OCI-LY3 (cell line): ENCODE measurements at regions not wholly inside any gene's neighbourhood (a gene's known extent, or its start where the extent isn't known, plus 50 kb on each side); places are given as distances from the start of the nearest gene placed in this dataset.
"Not testable (repeated sequence)": the region's sequence is repeated elsewhere in the genome, so short reads cannot be mapped to it uniquely, and the experiment has no call there.

ENCODE experiments used
- H2AFZ ChIP-seq: fragments of 200-600, 300-600 bp; shearing (Covaris generic); 2 replicates; pipeline ENCODE4 v1.6.0; 2014; ENCODE audit warnings: antibody characterized with exemption, low read depth, low read length
- H3K27ac ChIP-seq: fragments of 200-600, 300-600 bp; sonication (generic); 2 replicates; pipeline ENCODE4 v1.5.1; 2014; ENCODE audit warnings: mild to moderate bottlenecking, low read length, moderate library complexity, mixed read lengths
- H3K27me3 ChIP-seq: fragments of 200-600, 300-600 bp; sonication (generic); 2 replicates; pipeline ENCODE4 v1.6.1; 2014; ENCODE audit warnings: low read depth, low read length, mixed read lengths
- H3K36me3 ChIP-seq: fragments of 200-600, 300-600 bp; sonication (generic); replicated peaks from 2 replicates; pipeline ENCODE3; 2014; ENCODE audit warnings: low read depth, low read length, mixed read lengths
- H3K4me1 ChIP-seq: fragments of 300-600, 200-600 bp; sonication (generic); 2 replicates; pipeline ENCODE4 v1.6.1; 2014; ENCODE audit warnings: low read length, mixed read lengths
- H3K4me2 ChIP-seq: fragments of 200-600, 300-600 bp; sonication (generic); 2 replicates; pipeline ENCODE4 v1.6.1; 2014; ENCODE audit warnings: low read length, mixed read lengths
- H3K4me3 ChIP-seq: fragments of 300-600, 200-600 bp; sonication (generic); 2 replicates; pipeline ENCODE4 v1.5.1; 2014; ENCODE audit warnings: antibody characterized with exemption, mild to moderate bottlenecking, low read length, moderate library complexity
- H3K79me2 ChIP-seq: fragments of 300-600, 200-600 bp; shearing (Covaris generic); 2 replicates; pipeline ENCODE4 v1.6.1; 2014; ENCODE audit warnings: mild to moderate bottlenecking, low read length, mixed read lengths
- H3K9ac ChIP-seq: fragments of 300-600, 200-600 bp; shearing (Covaris generic); 2 replicates; pipeline ENCODE4 v1.6.0; 2014; ENCODE audit warnings: mild to moderate bottlenecking, low read length, moderate library complexity
- H3K9me3 ChIP-seq: fragments of 200-600, 300-600 bp; shearing (Covaris generic); 2 replicates; pipeline ENCODE4 v1.6.1; 2014; ENCODE audit warnings: low read length, mixed read lengths; ENCODE audit not compliant: insufficient read depth
- H4K20me1 ChIP-seq: fragments of 200-600, 300-600 bp; sonication (generic); 2 replicates; pipeline ENCODE4 v1.6.1; 2016; ENCODE audit warnings: low read length, mixed read lengths; ENCODE audit not compliant: insufficient read depth
- CTCF ChIP-seq: fragments of 200-600, 300-600 bp; sonication (generic); IDR thresholded peaks from 2 replicates; pipeline ENCODE4 v1.5.1; 2014; ENCODE audit warnings: antibody characterized with exemption, low read length, low read depth
- EZH2phosphoT487 ChIP-seq: fragments of 200-600 bp; shearing (Covaris generic); IDR thresholded peaks from 2 replicates; pipeline ENCODE4 v1.6.1; 2018; ENCODE audit warnings: antibody characterized with exemption, mixed run types, low read depth

DNA sequence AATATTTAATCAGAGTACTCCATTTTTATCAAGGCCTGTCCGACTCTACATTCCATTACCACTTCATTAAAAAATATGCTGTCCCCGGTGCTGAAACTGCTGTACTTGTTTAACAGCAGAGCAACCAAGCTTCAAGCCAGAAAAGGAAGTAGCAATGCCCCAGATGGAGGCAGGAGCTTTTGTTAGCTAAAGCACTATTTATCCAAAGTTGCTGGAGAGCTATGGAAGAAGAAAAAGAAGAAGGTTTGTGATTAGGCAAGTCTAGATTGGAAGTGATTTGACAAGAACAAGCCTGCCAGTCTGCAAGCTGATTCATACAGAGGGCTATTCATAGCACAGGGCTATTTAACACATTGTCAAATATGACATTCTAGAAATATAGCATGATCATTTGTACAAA lies 160.9 kb upstream of the SPTLC3 start:
- no peak for TF ChIP-seq EZH2phosphoT487
- H3K79me2 ChIP-seq: no peaks in the 10 kb centered on the region

DNA sequence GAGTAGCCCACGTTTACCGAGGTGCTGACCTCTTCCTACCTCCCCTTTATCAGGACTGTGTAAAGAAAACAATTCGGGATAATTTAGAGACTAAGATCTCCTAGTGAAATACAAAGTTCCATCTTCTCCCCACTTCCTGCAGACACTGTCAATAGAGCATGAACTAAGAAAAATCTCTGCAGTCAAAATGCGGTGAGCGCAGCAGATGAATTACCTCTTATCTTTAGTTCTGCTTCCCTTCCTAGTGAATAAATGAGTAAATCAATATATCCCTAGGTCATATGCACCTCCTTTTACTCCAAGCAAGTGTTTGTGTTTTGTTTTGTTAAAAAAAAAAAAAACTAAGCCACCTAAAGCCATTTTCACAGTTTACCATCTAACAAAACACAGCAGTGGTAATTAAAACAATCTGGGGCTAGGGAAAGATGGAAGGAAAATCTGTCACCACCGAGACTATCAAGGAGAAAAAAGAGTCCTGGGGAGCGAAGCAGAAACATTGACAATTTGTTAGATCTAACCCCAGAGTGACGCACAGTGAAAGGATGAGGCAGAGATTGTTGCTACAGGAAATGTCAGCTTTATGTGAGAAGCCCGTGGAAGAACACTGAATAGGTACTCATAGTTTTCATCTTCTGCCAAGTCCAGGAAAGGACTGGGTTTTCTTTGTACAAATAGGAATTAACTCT lies 159.4 kb upstream of the SPTLC3 start:
- no peak overlapping the region for H3K4me2 ChIP-seq
- H4K20me1 ChIP-seq: no peaks in the 10 kb centered on the region
- H3K9ac ChIP-seq: no peak overlapping the region
- no peak overlapping the region for H3K27ac ChIP-seq
- H3K27me3 ChIP-seq: peaks cover 10% of the 10 kb centered on the region; the same call in 1 of the 2 replicates
- TF ChIP-seq CTCF: no peak
- TF ChIP-seq EZH2phosphoT487: no peak
- H3K9me3 ChIP-seq: no peaks in the 10 kb centered on the region
- no peaks in the 10 kb centered on the region for H3K79me2 ChIP-seq
- H3K4me1 ChIP-seq: no peaks in the 10 kb centered on the region
- H2AFZ ChIP-seq: no peak overlapping the region
- H3K4me3 ChIP-seq: no peak overlapping the region
- no peaks in the 10 kb centered on the region for H3K36me3 ChIP-seq

More for the DNA sequence above, 160.9 kb upstream of the SPTLC3 start:
- Histone ChIP-seq H3K27ac (no peak overlapping the region), H3K4me1 (no peaks in the 10 kb centered on the region), H3K27me3 (peaks cover 10% of the 10 kb centered on the region; the same call in 1 of the 2 replicates), H3K9me3 (no peaks in the 10 kb centered on the region), H2AFZ (no peak overlapping the region), H3K36me3 (no peaks in the 10 kb centered on the region), H4K20me1 (no peaks in the 10 kb centered on the region), H3K9ac (no peak overlapping the region), H3K4me2 (no peak overlapping the region), H3K4me3 (no peak overlapping the region)

- H3K4me3 ChIP-seq, H3K9me3 ChIP-seq, H4K20me1 ChIP-seq, H3K27me3 ChIP-seq, H3K79me2 ChIP-seq, H3K4me1 ChIP-seq, H3K9ac ChIP-seq, H2AFZ ChIP-seq, H3K36me3 ChIP-seq, H3K4me2 ChIP-seq, H3K27ac ChIP-seq: not testable (repeated sequence)
Measured at GRCh38 chr20:12857643-12858042, 151.1 kb upstream of the SPTLC3 start.

DNA sequence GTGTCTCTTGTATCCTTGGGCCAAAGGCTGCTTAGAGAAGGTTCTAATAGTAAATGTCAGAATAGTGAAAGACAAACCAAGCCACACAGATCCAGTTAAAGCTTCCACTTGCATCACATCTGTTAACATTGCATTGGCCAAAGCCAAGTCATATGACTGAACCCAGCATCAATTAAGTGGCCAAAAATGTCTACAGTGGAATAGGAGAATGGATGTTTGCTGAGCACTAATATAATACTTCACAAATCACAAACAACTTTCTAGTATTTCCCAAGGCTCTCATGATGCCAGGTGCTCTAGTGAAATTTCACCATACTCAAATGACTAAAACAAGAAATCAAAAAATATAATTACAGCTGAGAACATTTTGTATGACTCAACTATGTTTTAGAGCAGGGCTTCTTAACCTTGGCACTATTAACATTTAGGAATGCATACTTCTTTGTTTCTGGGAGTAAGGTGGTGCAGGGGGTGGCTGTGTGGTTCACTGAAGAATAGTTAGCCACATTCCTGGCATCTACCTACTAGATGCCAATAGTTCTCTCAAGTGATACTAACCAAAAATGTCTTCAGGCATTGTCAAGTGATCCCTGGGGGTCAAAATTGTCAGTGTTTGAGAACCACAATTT lies 148.0 kb upstream of the SPTLC3 start:
- H3K79me2 ChIP-seq: no peaks in the 10 kb centered on the region
- H3K4me2 ChIP-seq: no peak overlapping the region
- no peaks in the 10 kb centered on the region for H4K20me1 ChIP-seq
- H3K9me3 ChIP-seq: no peaks in the 10 kb centered on the region
- no peak overlapping the region for H2AFZ ChIP-seq
- no peak for TF ChIP-seq EZH2phosphoT487
- no peak for TF ChIP-seq CTCF
- H3K36me3 ChIP-seq: no peaks in the 10 kb centered on the region
- H3K4me3 ChIP-seq: no peak overlapping the region
- no peaks in the 10 kb centered on the region for H3K4me1 ChIP-seq
- no peak overlapping the region for H3K27ac ChIP-seq
- peaks cover 6% of the 10 kb centered on the region; the same call in 1 of the 2 replicates for H3K27me3 ChIP-seq
- H3K9ac ChIP-seq: no peak overlapping the region

- Histone ChIP-seq H3K9me3 (no peaks in the 10 kb centered on the region), H3K4me2 (no peak overlapping the region), H2AFZ (no peak overlapping the region), H3K79me2 (no peaks in the 10 kb centered on the region), H3K4me1 (no peaks in the 10 kb centered on the region), H3K4me3 (no peak overlapping the region), H4K20me1 (no peaks in the 10 kb centered on the region), H3K36me3 (no peaks in the 10 kb centered on the region), H3K9ac (no peak overlapping the region), H3K27ac (no peak overlapping the region), H3K27me3 (peaks cover 19% of the 10 kb centered on the region)
- TF ChIP-seq CTCF (no peak), EZH2phosphoT487 (no peak)
Measured at GRCh38 chr20:12869669-12870068, 139.1 kb upstream of the SPTLC3 start.
